NCI-H187 (cell line): ENCODE measurements at regions not wholly inside any gene's neighbourhood (a gene's known extent, or its start where the extent isn't known, plus 50 kb on each side); places are given as distances from the start of the nearest gene placed in this dataset.

Source experiments
- DNase-seq, 2 experiments: peaks; one replicate each; lab custom pipeline; 2025; lab: John Stamatoyannopoulos, UW

- peak; percentile 48 to 76 for DNase-seq
Observed at GRCh38 chr3:124492824-124493223, 237.4 kb upstream of the UMPS start.

DNA sequence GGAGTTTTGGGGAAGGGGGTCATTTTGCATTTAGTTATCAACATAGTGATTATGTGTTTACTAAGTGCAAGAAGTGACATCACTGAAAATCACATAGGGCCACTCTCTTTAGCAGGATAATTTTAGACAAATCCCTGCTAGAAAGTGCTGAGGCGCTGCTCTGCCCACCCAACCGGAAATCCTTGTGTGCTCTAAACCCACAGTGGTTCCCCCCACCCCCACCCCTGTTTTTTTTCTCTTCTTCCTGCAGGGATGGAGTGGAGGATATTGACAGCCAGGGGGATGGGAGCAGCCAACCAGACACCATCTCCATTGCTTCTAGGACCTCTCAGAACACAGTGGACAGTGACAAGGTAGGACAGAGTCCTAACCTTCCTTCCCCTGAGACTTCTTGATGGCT is 234.2 kb upstream of the UMPS start:
- DNase-seq, result no peak

- no peak for DNase-seq
Observed at GRCh38 chr3:124497487-124497886, 232.8 kb upstream of the UMPS start.

GRCh38 chr3:124498891-124499290 is 231.4 kb upstream of the UMPS start:
- no peak for DNase-seq

- DNase-seq, result no peak
Observed at GRCh38 chr3:124504332-124505059, 225.8 kb upstream of the UMPS start.

GRCh38 chr3:124509884-124510283 is 220.4 kb upstream of the UMPS start:
- no peak for DNase-seq

- no peak for DNase-seq
Observed at GRCh38 chr3:124510290-124510689, 220.0 kb upstream of the UMPS start.

DNA sequence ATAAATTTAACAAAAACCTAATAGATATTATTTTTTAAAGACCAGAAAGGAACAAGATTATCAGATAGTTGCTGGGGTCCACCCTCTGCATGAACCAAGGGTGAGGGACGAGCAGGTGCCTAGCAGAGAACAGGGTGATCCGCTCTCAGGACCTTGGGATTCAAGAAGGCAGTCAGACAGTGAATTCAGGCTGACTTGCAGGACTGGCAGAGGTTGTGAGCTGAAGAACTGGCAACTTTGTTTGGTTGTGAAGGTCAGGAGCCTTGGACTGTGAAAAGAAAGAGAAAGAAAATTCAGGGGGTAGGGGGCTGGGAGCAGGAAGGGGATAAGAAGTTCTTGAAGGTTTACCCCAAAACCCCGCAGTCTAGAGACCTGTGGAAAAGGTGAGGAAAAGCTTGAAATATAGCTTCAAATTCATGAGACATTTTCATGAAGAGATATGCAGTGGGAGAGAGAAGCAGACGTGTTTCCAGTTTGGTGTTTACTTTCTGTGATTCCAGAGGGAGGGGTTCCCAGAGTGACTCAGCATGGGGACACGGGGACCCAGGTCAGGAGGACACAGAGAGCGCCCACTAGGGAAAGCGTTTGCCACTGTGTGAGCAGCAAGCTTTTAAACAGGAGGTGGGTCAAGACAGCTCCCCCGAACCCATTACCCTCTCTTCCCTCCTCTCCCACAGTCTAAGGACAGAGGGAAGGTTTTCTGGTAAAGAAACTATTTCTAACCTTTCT is 217.2 kb upstream of the UMPS start:
- no peak for DNase-seq

DNA sequence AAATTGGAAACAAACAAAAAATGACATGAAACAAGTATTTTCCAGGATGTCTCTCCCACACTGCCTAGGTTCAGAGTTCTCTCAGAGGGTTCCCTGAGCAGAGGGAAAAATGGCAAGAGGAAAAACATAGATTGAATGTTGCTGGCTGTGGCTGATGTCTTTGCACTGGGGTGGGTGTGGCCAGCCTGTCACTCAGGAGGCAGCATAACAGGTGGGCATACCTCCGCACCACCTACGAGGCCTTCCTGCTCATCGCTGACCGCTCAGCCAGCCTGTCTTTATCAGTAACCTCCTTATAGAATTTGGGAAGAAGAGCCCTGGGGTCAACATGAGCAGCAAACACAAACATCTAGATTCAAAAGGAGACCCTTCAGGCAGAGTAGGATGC is 216.6 kb upstream of the UMPS start:
- DNase-seq, result no peak

- no peak for DNase-seq
Observed at GRCh38 chr3:124514683-124515082, 215.6 kb upstream of the UMPS start.

- DNase-seq, result no peak
Observed at GRCh38 chr3:124516333-124516732, 213.9 kb upstream of the UMPS start.

DNA sequence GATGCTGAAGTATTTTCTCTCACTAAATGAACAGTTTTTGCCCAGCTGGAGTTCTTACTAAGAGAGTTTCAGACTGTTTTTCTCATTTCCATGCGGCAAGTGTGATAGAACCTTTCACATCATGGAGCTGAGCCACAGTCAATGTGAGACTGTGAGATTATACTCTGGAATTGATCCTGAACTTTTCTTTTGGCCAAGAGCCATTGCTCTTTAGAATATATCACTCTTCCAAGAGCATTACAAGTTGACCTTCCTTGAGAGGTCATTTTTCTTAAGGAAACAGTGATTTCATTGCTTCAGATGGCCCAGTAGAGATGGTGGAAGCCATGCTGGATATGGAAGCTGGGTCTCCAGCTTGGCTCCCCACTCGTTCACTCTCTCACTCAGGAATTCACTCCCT is 212.9 kb upstream of the UMPS start:
- no peak for DNase-seq

DNA sequence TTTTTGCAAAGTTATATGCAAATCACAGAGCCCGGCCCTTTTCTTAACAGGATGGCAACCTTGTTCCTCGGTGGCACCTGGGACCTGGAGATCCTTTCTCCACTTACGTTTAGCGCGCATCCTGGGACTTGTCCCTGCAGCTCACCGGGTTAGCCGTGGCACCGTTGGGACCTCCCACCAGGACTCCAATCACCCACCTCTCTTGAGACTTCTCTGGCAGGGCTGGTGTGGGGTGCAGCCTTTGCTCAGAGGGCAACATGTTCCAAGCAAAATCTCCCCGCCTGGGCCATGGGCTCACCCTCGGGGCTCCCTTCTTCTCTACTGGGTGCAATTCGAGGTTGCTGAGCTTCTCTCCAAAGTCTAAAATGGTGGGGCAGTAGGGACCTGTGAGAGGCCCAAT is 211.9 kb upstream of the UMPS start:
- DNase-seq, result no peak

DNA sequence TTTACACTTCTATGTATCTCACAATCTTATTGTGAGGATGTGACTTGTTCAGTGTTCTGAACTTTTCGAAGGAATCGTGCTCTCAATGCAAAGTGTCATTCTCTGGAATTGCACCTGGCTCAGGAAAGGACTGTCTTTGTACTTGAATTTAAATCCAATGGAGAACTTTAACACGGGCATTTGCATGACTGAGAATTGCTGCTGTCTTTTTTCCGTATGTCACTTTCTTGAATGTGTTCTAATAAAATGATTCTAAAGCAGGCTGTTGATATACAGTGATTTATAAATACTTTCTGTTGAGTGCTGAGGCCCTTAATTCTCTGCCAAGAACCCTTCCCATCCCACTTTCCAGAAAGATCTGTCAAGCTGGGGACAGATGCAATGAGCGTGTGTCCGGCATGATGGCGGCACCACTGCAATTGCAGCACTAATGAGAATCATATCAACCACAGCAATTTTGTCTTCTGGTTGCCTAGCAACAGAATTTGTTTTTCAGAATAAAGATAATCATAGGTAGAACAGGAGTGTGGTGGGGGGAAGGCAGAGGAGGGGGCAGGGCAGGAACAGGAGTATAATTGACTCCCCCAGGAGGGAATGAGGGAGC is 210.6 kb upstream of the UMPS start:
- DNase-seq, result no peak

GRCh38 chr3:124520970-124521369 is 209.3 kb upstream of the UMPS start:
- DNase-seq, result peak; percentile 58 to 69

DNA sequence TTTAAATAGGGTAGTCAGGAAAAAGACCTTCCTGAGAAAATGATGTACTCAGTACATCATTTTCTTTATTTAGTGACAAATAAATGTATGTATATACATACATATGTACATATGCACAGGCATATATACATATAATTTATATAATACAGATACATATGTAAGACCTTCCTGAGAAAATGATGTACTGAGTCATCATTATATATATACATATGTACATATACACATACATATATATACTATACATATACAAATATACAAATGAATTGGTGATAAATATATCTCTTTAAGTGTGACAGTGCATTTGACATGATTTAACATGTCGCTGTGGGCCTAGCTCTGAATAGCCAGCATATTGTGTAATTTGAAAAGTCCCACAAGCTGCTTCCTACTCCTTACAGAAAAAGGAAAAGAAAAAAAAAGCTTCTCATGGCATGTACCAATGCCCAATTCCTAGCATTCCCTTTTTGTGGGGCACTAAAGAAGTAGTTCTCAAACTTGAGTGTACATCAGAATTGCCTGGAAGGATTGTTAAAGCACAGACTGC is 208.1 kb upstream of the UMPS start:
- DNase-seq, result no peak

DNA sequence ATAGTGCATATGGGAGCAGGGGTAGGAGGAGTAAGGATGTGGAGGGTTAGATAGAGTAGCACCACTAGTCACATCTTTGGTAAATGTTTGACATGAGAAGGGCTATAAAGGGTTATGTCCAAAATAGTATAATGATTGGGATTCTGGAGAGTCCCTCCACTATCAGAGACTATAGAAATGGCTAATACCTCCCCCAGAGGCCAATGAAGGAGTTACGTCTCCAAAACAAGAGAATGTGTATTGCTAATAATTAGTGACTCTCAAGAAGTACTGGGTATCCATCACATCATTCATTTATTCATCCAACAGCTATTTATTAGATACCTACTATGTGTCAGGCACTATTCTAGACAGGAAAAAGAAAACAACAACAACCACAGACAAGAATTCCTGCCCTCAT is 203.7 kb upstream of the UMPS start:
- no peak for DNase-seq

GRCh38 chr3:124529826-124530571 is 200.3 kb upstream of the UMPS start:
- no peak for DNase-seq

GRCh38 chr3:124530916-124531315 is 199.3 kb upstream of the UMPS start:
- no peak for DNase-seq

- DNase-seq, result no peak
Observed at GRCh38 chr3:124532071-124532470, 198.2 kb upstream of the UMPS start.

DNA sequence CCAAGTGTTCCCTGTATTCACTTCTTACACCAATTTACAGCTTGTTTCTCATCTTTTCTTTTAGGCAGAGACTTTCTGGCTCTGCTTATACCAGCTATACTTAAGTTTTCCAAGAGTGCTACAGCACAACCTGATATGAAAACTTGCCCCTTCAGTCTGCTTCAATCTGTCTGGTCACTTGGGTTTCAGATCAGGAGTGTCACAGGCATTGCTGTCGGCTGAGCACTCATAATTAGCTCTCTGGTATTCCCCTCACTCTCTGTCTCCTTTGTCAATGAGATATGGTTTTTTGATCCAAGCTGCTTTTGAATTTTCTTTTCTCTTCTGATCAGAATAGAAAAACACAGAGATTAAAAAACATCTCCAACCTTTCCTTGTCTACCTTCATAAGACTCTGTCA is 194.9 kb upstream of the UMPS start:
- DNase-seq, result no peak

GRCh38 chr3:124540550-124541211 is 189.6 kb upstream of the UMPS start:
- DNase-seq, result no peak
